ENCODE measurements at regions not wholly inside any gene's neighbourhood (a gene's known extent, or its start where the extent isn't known, plus 50 kb on each side); places are given as distances from the start of the nearest gene placed in this dataset.

DNA sequence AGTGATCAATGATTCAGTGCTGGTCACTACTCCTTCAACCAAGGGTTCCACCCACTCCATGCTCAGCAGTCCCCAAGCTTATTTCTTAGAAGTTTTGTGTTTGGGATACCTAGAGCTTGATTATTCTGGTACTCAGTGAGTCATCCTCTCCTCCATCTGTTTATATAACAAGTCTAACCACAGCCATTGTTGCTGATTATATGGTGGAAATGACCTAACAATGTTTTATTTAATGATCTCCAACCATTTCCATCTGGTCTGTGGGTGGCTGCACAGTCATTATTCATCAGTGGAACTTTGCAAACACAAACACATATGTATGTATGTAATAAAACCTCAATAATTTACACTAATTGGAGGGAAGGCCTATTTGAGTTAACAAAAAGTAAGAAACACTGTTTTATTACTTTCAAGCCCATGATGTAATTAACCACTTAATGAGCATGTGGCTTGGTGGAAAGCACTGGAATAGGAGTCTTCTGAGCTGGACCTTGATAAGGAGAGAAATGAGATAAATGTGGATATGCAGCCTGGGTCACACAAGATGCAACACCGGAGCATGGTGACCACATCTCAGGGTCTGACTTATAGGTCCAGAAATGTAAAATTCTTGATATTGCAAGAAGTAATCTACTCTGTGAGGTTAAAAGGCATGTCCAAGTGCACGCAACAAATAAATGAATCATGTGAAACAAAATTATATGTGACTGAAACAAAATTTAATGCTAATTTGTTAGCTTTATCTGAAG lies 99.0 kb upstream of the WLS start:
- DNase-seq (ENCODE audit: low spot score): peak; percentile 86

DNA sequence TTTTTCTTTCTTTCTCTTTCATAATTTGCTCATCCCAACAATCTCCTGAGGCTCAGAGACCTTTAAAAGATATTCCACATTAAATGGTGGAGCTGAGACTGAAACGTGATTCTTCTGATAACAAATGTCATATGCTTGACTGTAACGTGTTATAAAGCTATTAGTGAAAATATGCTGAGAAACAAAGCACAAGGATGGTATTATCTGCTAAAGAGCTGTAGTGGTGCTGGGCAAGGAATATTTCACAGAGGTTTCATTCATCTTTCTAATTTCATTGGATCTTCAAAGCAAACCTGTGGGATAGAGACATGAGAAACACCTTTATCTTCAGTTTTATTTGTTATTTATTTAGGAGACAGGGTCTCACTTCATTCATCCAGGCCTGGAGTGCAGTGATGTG lies 98.1 kb upstream of the WLS start:
- no peak for DNase-seq (ENCODE audit: low spot score)

DNA sequence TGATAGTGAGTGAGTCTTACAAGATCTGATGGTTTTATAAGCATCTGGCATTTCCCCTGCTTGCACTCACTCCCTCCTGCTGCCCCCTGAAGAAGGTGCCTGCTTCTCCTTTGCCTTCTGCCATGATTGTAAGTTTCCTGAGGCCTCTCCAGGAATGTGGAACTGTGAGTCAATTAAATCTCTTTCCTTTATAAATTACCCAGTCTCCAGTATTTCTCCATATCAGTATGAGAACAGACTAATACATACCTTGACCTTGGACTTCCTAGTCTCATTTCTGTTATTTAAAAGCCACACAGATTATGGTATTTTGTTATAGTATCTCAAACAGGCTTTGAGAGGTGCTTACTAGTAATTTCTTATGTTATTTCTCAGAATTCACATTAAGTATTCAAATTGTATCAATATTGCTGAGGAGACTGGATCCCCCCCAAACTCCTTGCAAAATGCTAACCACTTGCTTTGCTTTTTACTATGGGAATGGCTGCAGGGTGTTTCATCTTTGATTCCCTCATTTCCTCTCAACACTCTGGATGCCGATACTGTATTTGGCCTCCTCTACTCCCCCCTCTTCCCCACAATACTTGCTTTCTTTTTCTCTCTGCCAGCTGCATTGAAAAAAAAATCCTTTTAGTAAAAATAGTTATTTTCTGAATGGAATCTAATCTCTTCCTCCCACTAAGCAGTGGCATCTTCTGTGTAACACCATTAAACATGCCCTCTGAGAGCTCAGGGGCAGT lies 96.9 kb upstream of the WLS start:
- no peak for DNase-seq (ENCODE audit: low spot score)

DNA sequence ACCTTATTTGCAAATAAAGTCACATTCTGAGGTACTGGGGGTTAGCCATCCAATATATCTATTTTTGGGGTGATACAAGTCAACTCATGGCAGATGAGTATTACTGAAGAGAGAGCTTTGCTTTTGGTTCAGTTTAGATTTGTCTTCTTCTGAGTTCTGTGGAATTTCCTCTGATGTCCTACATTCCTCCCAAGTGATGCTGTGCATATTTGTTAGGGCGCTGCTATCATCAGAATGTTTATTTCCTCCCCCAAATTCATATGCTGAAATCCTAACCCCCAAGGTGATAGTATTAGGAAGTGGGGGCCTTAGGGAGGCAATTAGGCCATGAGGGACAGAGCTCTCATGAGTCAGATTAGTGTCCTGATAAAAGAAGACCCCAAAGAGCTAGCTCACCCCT lies 96.2 kb upstream of the WLS start:
- DNase-seq (ENCODE audit: low spot score): no peak

DNA sequence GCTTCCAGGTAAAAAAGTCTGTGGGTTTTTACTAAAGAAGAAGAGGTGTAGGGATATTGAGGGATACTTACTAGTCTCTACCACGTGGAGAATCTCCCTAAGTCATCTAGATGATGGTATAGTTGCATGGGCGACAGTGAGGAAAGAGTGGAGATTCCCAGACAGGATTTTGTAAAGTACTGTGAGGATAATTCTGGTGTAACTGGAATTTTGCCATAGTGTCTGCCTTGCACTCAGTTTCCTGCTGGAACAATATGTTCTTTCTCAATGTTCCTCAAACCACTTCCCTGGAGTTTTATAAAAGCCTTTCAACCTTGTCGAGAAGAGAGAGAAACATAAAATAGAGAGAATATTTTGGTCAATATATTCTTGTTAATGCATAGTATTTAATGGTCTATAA lies 95.1 kb upstream of the WLS start:
- no peak for DNase-seq (ENCODE audit: low spot score)

DNA sequence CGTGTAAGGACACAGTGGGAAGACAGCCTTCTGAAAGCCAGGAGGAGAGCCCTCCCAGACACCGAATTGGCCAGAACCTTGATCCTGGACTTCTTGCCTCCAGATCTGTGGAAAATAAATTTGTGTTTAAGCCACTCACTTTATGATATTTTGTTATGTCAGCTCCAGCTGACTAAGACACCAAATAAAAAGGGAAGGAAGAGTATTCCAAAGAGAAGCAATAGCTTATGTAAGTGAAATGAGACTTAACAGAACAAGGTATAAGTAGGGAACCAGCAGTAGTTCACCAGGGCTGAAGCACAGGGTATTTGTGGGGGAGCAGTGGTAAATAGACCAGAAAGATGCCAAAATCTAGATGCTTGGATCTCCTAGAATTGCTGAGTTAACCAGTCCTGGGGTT lies 94.2 kb upstream of the WLS start:
- DNase-seq (ENCODE audit: low spot score): no peak

DNA sequence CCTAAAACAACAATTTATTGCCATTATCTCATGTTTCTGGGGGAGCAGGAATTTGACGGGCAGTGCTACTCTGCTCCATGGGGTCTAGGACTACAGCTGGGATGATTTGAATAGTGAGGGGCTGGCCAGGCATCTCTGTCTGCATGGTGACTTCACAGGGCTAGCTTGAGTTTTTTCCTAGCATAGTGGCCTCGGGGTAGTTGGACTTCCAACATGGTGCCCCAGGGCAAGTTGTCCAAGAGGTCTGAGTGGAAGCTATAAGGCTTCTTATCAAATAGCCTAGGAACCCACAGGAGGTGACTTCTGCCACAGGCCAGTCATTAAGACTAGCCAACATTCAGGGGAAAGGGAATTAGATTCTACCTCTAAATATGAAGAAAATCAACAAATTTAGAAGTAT lies 92.0 kb upstream of the WLS start:
- DNase-seq (ENCODE audit: low spot score): no peak

DNA sequence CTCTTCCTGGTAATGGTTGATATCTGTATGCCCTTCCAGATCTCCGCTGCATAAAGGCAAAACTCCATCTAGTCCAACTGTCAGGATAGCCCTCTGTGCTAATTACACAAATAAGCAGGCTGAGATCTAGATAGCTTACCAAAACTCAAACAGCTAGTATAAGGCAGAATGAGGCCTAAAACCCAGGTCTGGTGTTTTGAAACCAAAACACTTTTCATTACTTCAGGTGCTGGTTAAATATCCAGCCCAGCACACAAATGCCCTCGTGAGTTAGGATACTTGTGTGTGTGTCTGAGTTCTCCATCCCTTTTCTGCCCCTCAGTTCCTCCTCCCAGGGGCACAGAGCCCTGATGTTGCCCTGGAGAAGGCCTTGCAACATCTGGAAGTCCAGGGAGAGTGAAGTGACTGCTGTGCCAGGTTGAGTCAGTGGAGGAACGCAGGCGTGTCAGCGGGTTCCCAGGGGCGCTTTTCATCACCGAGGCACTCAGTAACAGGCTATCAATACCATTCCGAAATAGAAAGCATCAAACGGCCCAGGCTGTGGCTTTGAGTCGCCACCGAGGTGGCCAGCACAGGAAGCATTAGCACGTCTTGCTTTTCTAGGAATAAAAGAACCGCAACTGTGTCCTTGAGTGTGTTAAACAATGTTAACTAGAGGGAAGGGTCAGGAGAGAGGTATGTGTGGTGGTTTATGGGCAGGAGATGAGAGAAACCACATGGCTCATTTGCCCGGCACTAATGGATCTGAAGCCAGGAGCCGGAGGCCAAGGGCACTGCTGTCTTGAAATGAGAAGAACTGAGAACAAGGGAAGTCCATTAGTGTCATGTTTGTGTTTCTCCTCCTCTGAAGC lies 90.7 kb upstream of the WLS start:
- peak; percentile 64 for DNase-seq (ENCODE audit: low spot score)

DNA sequence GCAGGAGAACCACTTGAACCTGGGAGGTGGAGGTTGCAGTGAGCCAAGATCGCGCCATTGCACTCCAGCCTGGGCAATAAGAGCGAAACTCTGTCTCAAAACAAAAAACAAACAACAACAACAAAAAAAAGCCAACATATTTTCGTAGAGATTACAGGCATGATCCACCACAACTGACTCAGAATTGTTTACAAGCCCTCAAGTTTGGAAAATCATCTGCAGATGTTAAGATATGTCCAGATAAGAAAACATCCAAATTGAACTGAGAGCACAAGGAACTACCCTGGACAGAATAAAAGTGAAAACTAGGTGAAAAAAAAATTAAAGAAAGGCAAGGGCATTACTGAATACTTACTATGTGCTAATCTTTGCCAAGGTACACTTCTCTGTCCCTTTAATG lies 89.8 kb upstream of the WLS start:
- no peak for DNase-seq (ENCODE audit: low spot score)

DNA sequence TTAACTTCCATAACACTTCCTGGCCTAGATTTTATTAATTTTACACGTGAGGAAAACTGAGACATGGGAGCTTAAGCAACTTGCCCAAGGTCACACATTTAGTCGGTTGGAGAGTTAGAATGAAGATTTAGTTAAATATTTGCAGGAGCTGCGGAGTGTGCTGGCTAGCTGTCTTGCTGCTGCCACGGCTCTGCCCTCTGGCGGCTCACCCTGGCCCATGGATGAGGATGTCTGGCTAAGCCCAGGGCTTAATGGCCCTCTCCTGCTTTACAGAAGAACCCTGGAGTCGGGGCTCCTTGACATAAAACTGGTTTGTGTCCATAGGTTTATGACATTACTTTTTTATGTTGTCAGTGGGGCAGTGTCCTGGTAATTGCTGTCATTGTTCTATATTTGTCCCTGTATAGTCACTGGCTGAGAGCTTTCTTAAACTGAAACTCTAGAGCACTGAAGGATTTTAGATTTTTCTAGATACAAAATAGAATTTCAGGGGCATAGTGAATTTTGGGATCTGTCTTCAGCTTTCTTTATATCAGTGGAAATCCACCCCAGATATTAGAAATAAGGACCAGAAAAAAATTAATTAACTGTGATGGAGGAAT lies 88.9 kb upstream of the WLS start:
- no peak for DNase-seq (ENCODE audit: low spot score)

DNA sequence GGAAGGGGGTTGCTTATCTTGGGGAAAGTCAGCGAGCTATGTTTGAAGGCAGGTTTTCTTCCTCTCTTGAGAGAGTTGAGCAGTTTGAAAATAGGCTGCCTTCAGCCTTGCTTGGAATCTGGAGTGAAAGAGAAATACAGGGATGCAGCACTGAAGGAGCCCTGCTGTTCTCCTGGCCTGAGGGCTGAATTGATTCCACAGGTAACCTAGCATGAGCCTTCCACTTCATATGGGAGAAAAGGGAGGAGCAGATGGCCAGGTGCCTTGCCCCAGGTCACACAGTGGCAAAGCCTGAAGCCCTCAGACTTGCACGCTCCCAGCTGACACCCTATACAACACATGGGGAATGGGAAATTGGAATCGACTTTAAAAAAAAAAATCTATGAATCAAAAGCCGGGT lies 88.0 kb upstream of the WLS start:
- DNase-seq (ENCODE audit: low spot score): no peak

DNA sequence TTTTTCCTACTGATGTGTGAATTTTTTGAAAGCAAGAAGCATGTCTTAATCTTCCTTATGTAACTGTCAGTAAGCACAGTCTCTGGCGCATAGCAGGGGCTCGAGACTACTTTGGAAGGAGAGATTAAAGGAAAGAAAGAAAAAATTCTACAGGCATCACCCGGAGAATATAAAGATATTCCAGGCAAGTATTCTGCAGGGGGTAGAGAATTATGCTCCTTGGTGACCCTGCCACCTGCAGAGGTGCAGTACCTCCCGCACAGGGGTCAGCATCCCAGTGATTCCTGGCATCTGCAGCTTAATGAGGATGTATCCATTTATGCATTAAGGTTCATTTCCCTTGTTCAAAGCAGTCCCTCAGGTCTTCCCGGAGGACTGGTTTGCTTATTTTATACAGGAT lies 87.6 kb upstream of the WLS start:
- no peak for DNase-seq (ENCODE audit: low spot score)

DNA sequence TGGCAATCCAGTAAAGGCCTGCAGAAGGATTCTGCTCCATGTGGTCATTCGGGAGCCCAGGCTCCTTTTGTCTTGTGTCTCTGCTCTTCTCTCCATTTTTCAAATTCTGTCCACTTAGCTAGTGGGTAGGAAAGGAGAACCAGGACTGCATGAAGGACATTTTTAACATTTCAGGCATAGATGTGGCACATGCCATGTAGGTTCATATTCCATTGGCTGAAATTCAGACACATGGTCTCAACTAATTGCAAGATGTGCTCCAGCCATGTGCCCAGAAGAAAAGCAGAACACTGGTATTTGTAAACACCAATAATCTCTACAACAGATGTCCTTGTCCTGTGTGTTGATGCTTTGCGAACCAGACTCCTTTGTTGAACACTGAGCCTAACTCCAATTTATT lies 85.2 kb upstream of the WLS start:
- no peak for DNase-seq (ENCODE audit: low spot score)

DNA sequence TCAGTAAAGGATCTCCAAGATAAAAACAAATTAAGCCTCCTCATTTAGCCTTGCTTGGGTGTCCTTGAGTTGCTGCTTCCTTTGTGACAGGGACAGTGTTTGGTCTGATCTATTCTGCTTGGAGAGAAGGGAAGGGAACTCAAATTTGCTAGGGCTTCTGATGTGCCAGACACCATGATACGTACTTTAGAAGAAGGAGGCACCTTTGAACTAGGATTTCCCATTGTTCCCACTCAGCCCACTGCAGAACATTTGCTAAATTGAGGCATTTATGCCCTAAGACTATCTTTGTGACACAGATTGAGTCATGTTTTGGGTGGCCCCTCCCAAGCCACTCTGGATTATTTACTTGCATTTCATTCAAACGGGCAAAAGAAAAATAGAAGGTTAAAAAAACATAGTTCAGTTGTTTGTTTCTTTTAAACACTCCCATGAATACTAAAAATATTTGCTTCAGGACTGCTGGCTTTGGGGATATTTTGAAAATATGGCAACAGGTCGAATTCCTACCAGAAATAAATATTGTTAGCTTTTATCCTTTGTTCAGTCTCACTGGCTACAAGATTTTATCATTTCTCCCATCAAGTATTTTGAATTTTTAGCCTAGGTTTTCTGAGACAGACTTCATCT lies 81.9 kb upstream of the WLS start:
- DNase-seq (ENCODE audit: low spot score): no peak

DNA sequence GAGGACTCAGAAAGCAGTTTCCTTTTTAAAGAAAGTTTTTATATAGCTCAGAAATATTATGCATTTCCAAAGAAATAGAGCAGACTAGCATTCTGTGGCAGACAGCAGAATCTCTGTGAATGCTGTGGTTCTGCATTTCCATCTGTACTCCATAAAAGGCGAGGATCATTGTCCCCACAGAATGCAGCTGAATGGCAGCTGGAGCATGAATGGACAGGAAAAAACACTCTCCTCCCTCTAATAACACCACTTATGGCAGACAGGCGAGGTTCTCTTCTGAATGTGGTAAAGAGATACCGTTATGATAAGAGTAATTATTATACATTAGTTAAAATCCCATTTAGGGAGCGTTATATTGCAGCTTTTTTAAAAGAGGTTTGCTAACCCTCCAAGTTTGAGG lies 81.4 kb upstream of the WLS start:
- no peak for DNase-seq (ENCODE audit: low spot score)

DNA sequence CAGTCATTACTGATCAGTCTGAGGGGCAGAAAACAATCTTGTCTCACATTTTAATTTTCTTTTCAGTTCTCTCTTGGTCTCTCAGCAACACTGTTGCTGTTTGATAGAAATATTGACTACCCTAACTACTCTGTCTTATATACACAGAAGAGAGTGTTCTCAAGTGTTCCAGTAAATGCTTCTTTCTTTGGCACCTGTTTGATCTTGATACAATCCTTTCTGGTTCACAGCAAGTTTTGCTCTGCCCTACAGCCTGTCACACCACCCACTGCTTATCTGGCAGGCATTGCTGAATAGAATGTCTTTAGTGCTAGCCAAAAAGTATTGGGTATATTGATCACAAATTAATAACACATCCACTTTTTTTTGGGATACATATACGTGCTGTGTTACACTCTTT lies 75.7 kb upstream of the WLS start:
- DNase-seq (ENCODE audit: low spot score): no peak

DNA sequence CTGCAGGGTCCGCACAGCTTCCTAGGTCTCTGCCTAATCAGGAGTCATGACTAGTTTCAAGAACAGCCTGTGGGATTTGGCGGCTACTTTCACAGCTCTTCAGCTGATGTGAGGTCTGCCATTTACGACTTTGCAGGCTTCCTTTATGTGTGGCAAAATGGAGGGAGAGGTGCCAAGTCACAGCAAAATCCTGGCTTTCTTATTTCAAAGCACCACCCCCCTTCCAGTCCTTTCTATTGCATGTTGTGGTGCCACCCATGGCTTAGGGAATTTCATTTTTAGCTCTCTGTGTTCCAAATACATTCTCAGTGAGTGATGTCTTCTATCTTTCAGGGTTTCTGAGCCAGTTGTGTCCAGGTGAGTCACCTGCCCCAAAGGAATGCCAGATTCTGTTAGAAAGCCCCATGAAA lies 75.1 kb upstream of the WLS start:
- no peak for DNase-seq (ENCODE audit: low spot score)

DNA sequence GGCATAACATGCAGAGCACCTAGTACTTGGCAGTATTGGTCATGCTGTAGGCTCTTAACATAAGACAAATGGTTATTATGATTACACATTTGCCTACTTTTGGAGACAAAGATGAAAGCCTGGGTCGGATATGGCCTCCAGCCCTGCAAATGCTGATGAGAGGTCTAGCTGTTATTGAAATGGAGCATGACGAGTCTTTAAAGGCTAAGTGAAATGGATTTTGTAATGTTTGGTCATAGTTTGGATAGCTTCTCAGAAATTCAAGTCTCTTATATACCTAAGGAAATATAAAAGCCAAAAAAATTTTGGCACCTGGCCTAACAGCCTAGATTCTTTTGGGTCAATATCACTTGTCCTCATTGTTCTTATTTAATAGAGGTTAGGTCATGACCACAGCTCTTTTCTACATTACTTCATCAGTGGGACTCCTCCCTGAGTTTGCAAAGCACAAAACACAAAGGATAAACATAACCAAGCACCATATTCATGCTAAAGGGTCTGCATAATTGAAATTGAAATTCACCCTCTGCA lies 69.2 kb upstream of the WLS start:
- no peak for DNase-seq (ENCODE audit: low spot score)

DNA sequence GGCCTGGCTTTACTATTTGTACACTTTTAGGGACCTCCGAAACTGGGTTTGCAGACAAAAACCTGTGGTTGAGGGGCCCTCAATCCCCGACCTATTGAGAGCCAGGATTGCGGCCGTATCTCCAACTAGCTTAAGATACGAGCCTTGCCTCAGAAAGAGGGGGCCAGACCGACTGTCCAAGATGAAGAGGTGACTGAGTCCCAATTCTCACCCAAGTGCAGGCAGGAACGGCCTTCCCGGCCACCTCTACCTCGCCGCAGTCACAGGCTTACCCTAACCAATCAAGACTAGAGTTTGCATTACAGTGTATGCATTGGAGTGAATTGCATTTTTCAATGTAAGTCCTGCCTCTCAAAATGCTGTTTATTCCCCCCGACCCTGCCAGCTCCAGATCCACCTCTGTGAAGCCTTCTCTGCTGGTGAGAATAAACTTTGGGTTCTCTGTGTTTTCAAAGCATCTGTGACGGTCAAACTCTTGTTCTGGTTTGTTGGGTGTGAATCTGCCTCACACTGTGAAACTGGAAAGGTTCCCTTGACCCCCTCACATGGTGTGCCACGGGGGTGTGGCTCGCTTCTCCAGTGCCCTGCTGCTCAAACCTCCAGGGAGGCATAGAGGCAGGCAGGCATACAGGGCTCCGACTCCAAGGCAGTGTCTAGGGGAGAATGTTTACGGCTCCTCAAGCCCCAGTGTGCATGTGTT lies 62.2 kb upstream of the WLS start:
- no peak for DNase-seq (ENCODE audit: low spot score)

DNA sequence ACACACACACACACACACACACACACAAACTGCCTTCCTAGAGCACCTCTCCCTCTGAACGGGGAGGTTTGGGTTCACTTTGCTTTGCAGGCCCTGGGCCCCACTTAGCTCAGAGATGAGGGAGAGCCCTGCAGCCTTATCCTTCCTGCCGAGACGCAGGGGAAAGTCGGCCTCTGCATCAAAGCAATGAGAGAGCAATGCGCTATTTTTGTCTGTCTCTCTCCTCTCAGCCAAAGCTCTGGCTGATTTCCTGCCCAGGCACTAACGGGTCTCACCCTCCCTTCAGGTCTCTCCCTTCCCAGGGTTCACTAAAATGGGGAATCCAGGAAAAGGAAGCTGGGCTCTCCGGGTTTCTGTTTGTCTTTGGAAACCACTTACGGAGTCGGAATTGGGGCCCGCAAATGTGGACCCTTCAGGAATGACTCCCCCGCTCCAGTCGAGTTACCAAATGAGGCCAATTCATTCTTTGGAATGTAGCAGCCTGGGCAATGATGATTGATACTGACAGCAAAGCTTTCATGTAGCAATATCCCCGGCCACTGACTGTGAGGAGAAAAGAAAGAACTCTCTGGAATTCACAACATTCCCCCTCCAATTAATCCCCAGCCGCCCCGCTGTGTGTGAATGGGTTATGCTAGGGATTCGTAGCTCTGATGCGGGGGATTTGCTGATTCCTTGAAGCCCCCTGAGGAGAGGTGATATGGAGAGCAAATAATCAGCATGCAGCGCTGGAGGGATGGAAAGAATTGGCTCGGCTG lies 61.5 kb upstream of the WLS start:
- peak; percentile 45 for DNase-seq (ENCODE audit: low spot score)

All from A172 (cell line).